HG03571 (cell line): ENCODE measurements at regions not wholly inside any gene's neighbourhood (a gene's known extent, or its start where the extent isn't known, plus 50 kb on each side); places are given as distances from the start of the nearest gene placed in this dataset.

Experiments
- ATAC-seq: cut with Tn5 transposase; IDR thresholded peaks from one replicate; pipeline ENCODE4 v1.9.1; 2021; ENCODE audit not compliant: unreplicated experiment

- ATAC-seq = no peak
These were observed 222.6 kb downstream of the TEX36 start for GRCh38 chr10:125460326-125460725.

- no peak for ATAC-seq
These were observed 225.6 kb downstream of the TEX36 start for GRCh38 chr10:125457406-125457805.

GRCh38 chr10:125455855-125456254 lies 227.1 kb downstream of the TEX36 start:
- no peak for ATAC-seq

- no peak for ATAC-seq
These were observed 227.5 kb downstream of the TEX36 start for GRCh38 chr10:125455431-125455830.

GRCh38 chr10:125451319-125451718 lies 231.6 kb downstream of the TEX36 start:
- no peak for ATAC-seq

- ATAC-seq = no peak
These were observed 232.7 kb downstream of the TEX36 start for GRCh38 chr10:125450218-125450617.

- ATAC-seq = no peak
These were observed 233.4 kb downstream of the TEX36 start for GRCh38 chr10:125449571-125449970.

GRCh38 chr10:125448596-125448995 lies 234.4 kb downstream of the TEX36 start:
- no peak for ATAC-seq

GRCh38 chr10:125444790-125445189 lies 238.2 kb downstream of the TEX36 start:
- ATAC-seq = no peak

GRCh38 chr10:125442856-125443540 lies 240.0 kb downstream of the TEX36 start:
- ATAC-seq = no peak

- ATAC-seq = no peak
These were observed 241.8 kb downstream of the TEX36 start for GRCh38 chr10:125441151-125441550.

GRCh38 chr10:125431149-125431548 lies 251.8 kb downstream of the TEX36 start:
- ATAC-seq = no peak

GRCh38 chr10:125428054-125428453 lies 254.9 kb downstream of the TEX36 start:
- no peak for ATAC-seq

GRCh38 chr10:125424191-125424847 lies 258.6 kb downstream of the TEX36 start:
- ATAC-seq = no peak

- no peak for ATAC-seq
These were observed 259.4 kb downstream of the TEX36 start for GRCh38 chr10:125423569-125423968.

- ATAC-seq = no peak
These were observed 259.5 kb upstream of the CTBP2 start for GRCh38 chr10:125419831-125420230.

- ATAC-seq = no peak
These were observed 258.8 kb upstream of the CTBP2 start for GRCh38 chr10:125419146-125419545.

- no peak for ATAC-seq
These were observed 257.2 kb upstream of the CTBP2 start for GRCh38 chr10:125417605-125418004.

GRCh38 chr10:125415964-125416363 lies 255.6 kb upstream of the CTBP2 start:
- ATAC-seq = no peak

GRCh38 chr10:125415006-125415633 lies 254.8 kb upstream of the CTBP2 start:
- ATAC-seq = no peak

GRCh38 chr10:125411724-125412123 lies 251.4 kb upstream of the CTBP2 start:
- no peak for ATAC-seq

GRCh38 chr10:125409756-125410155 lies 249.4 kb upstream of the CTBP2 start:
- ATAC-seq = no peak
